GM21381 (cell line): ENCODE measurements at regions not wholly inside any gene's neighbourhood (a gene's known extent, or its start where the extent isn't known, plus 50 kb on each side); places are given as distances from the start of the nearest gene placed in this dataset.

Experiments
- ATAC-seq: cut with Tn5 transposase; IDR thresholded peaks from one replicate; pipeline ENCODE4 v1.9.1; 2021; ENCODE audit warnings: mild to moderate bottlenecking, moderate library complexity; ENCODE audit not compliant: unreplicated experiment

GRCh38 chr18:56238576-56238975, 399.8 kb downstream of the TXNL1 start:
- no peak for ATAC-seq

GRCh38 chr18:56235481-56236013, 402.8 kb downstream of the TXNL1 start:
- ATAC-seq = peak; percentile 80

- peak; percentile 21 for ATAC-seq
Observed at GRCh38 chr18:56235071-56235470, 403.3 kb downstream of the TXNL1 start.

- ATAC-seq = no peak
Observed at GRCh38 chr18:56233595-56233994, 404.8 kb downstream of the TXNL1 start.

GRCh38 chr18:56226025-56226424, 412.4 kb downstream of the TXNL1 start:
- ATAC-seq = no peak

GRCh38 chr18:56224669-56225561, 413.5 kb downstream of the TXNL1 start:
- ATAC-seq = no peak

GRCh38 chr18:56221195-56222065, 417.0 kb downstream of the TXNL1 start:
- ATAC-seq = no peak

GRCh38 chr18:56217406-56217805, 421.0 kb downstream of the TXNL1 start:
- no peak for ATAC-seq

GRCh38 chr18:56214706-56215105, 423.7 kb downstream of the TXNL1 start:
- no peak for ATAC-seq

- ATAC-seq = no peak
Observed at GRCh38 chr18:56210520-56210919, 427.9 kb downstream of the TXNL1 start.

- ATAC-seq = no peak
Observed at GRCh38 chr18:56207989-56208388, 430.4 kb downstream of the TXNL1 start.

GRCh38 chr18:56204052-56204451, 434.3 kb downstream of the TXNL1 start:
- ATAC-seq = no peak

GRCh38 chr18:56202678-56203077, 435.7 kb downstream of the TXNL1 start:
- no peak for ATAC-seq

GRCh38 chr18:56200381-56200911, 437.9 kb downstream of the TXNL1 start:
- no peak for ATAC-seq

GRCh38 chr18:56199580-56200330, 438.6 kb downstream of the TXNL1 start:
- ATAC-seq = no peak

GRCh38 chr18:56197241-56197859, 441.0 kb downstream of the TXNL1 start:
- no peak for ATAC-seq

- ATAC-seq = no peak
Observed at GRCh38 chr18:56196495-56197225, 441.7 kb downstream of the TXNL1 start.

- no peak for ATAC-seq
Observed at GRCh38 chr18:56191334-56191733, 447.1 kb downstream of the TXNL1 start.

- ATAC-seq = no peak
Observed at GRCh38 chr18:56189615-56190014, 448.8 kb downstream of the TXNL1 start.
